CD8-positive, alpha-beta memory T cell (primary cell): ENCODE measurements at regions not wholly inside any gene's neighbourhood (a gene's known extent, or its start where the extent isn't known, plus 50 kb on each side); places are given as distances from the start of the nearest gene placed in this dataset.

Experiments
- CTCF ChIA-PET: fragments of 350-600 bp; sonication (Branson Sonifier 250); formaldehyde crosslinking; loops from one replicate; lab custom pipeline; 2021; ENCODE audit warnings: antibody characterized with exemption; lab: Charles Lee
- POLR2A ChIA-PET: fragments of 350-600 bp; sonication (Branson Sonifier 250); formaldehyde crosslinking; loops from one replicate; lab custom pipeline; 2021; ENCODE audit warnings: antibody characterized with exemption; lab: Charles Lee
- DNase-seq, 5 donors: peaks; one replicate each; pipeline versions ENCODE4 v3.0.0 to v3.0.0-alpha.2; 2020 to 2022; ENCODE audit warnings: mixed read lengths in 1 of 5
- H3K27ac ChIP-seq: one replicate; pipeline ENCODE4 v1.7.0; 2013; ENCODE audit warnings: low read depth, mild to moderate bottlenecking, low read length, moderate library complexity
- H3K27me3 ChIP-seq: 2 replicates; pipeline ENCODE4 v1.7.0; 2013; ENCODE audit warnings: low read length, mild to moderate bottlenecking; ENCODE audit not compliant: insufficient read depth, poor library complexity, severe bottlenecking
- H3K36me3 ChIP-seq: 2 replicates; pipeline ENCODE4 v1.7.0; 2013; ENCODE audit warnings: mild to moderate bottlenecking, low read length, moderate library complexity; ENCODE audit not compliant: insufficient read depth
- H3K4me1 ChIP-seq: 2 replicates; pipeline ENCODE4 v1.7.0; 2013; ENCODE audit warnings: mild to moderate bottlenecking, low read length, moderate library complexity; ENCODE audit not compliant: insufficient read depth
- H3K4me3 ChIP-seq: 2 replicates; pipeline ENCODE4 v1.7.0; 2013; ENCODE audit warnings: mild to moderate bottlenecking, low read length
- H3K9me3 ChIP-seq: 2 replicates; pipeline ENCODE4 v1.7.0; 2013; ENCODE audit warnings: mild to moderate bottlenecking, low read length
- H3K27ac Mint-ChIP-seq, 8 donors: one replicate each; pipeline ENCODE4 v1.8.0; 2020 to 2021; ENCODE audit warnings: mixed read lengths in 8 of 8, mild to moderate bottlenecking in 6 of 8, inconsistent platforms in 3 of 8, moderate library complexity in 3 of 8
- H3K27me3 Mint-ChIP-seq, 2 donors: one replicate each; pipeline ENCODE4 v1.8.0; 2020 to 2021; ENCODE audit warnings: mixed read lengths in 2 of 2, mild to moderate bottlenecking in 1 of 2, moderate library complexity in 1 of 2
- H3K36me3 Mint-ChIP-seq, 3 donors: one replicate each; pipeline ENCODE4 v1.8.0; 2020 to 2021; ENCODE audit warnings: mixed read lengths in 3 of 3, inconsistent platforms in 1 of 3, mild to moderate bottlenecking in 1 of 3
- H3K4me1 Mint-ChIP-seq, 3 donors: one replicate each; pipeline ENCODE4 v1.8.0; 2020 to 2021; ENCODE audit warnings: mixed read lengths in 3 of 3, inconsistent platforms in 1 of 3, mild to moderate bottlenecking in 1 of 3
- H3K4me3 Mint-ChIP-seq, 7 donors: one replicate each; pipeline ENCODE4 v1.8.0; 2020 to 2021; ENCODE audit warnings: mixed read lengths in 7 of 7, mild to moderate bottlenecking in 6 of 7, moderate library complexity in 4 of 7, inconsistent platforms in 2 of 7
- H3K9me3 Mint-ChIP-seq, 5 donors: one replicate each; pipeline ENCODE4 v1.8.0; 2020 to 2022; ENCODE audit warnings: mixed read lengths in 5 of 5, mild to moderate bottlenecking in 3 of 5, moderate library complexity in 2 of 5, inconsistent platforms in 1 of 5

GRCh38 chr12:11959117-11959823 lies 111.5 kb upstream of the BCL2L14 start:
- Histone ChIP-seq H3K9me3 (no peaks in the 10 kb centered on the region), H3K4me1 (no peaks in the 10 kb centered on the region), H3K27ac (no peak overlapping the region), H3K36me3 (no peaks in the 10 kb centered on the region), H3K27me3 (no peaks in the 10 kb centered on the region), H3K4me3 (no peak overlapping the region)
- Mint-ChIP-seq H3K4me3 (no peak overlapping the region), H3K27me3 (peaks cover 0 to 4% of the 10 kb centered on the region in 2 donors), H3K27ac (peak overlapping the region in 3 of 8 donors; percentile 23 to 79 (median 63)), H3K36me3 (peaks cover 0 to 5% (median 0%) of the 10 kb centered on the region in 3 donors), H3K4me1 (peaks cover 14 to 22% (median 18%) of the 10 kb centered on the region in 3 donors), H3K9me3 (no peaks in the 10 kb centered on the region)
- POLR2A ChIA-PET, result no interaction called here
- CTCF ChIA-PET, result no interaction called here
- no peak for DNase-seq

DNA sequence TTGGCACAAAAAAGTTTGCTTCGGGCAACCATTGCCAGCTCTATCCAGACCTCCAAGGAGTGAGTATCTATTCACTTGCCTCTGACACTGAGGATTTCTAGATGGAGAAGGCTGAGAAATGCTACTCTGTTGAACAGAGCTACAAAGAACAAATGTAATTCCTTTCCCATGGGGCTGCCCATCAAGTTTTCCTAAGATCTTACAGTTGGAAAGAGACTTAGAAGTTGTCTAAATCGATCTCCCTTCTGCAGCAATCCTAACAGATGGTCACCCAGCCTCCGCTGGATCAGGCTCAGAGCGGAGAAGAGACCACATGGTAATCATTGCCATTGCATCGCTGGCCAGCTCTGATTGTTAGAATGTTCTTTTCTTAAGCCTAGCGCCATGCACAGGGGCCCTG lies 110.1 kb upstream of the BCL2L14 start:
- DNase-seq, result no peak
- Histone ChIP-seq H3K36me3 (no peaks in the 10 kb centered on the region), H3K9me3 (no peaks in the 10 kb centered on the region), H3K27me3 (no peaks in the 10 kb centered on the region), H3K27ac (no peak overlapping the region), H3K4me3 (no peak overlapping the region), H3K4me1 (no peaks in the 10 kb centered on the region)
- POLR2A ChIA-PET, result no interaction called here
- Mint-ChIP-seq H3K4me1 (peaks cover 12 to 16% (median 12%) of the 10 kb centered on the region in 3 donors), H3K4me3 (no peak overlapping the region), H3K36me3 (peaks cover 0 to 5% (median 3%) of the 10 kb centered on the region in 3 donors), H3K9me3 (no peaks in the 10 kb centered on the region), H3K27ac (no peak overlapping the region), H3K27me3 (peaks cover 0 to 1% of the 10 kb centered on the region in 2 donors)
- CTCF ChIA-PET, result no interaction called here

- H3K27me3 Mint-ChIP-seq, result no peaks in the 10 kb centered on the region
- H3K27ac ChIP-seq, result no peak overlapping the region
- no peak overlapping the region for H3K4me3 Mint-ChIP-seq
- ChIA-PET CTCF (interaction anchor here (0.9 kb wide), 1 partner anchor 11 kb away, joined by 3 read pairs; no protein-coding TSS in a partner anchor), POLR2A (no interaction called here)
- H3K36me3 ChIP-seq, result no peaks in the 10 kb centered on the region
- H3K4me3 ChIP-seq, result no peak overlapping the region
- H3K9me3 ChIP-seq, result no peaks in the 10 kb centered on the region
- no peaks in the 10 kb centered on the region for H3K27me3 ChIP-seq
- peaks cover 12 to 16% (median 12%) of the 10 kb centered on the region in 3 donors for H3K4me1 Mint-ChIP-seq
- no peaks in the 10 kb centered on the region for H3K4me1 ChIP-seq
- no peak for DNase-seq
- peaks cover 0 to 5% (median 4%) of the 10 kb centered on the region in 3 donors for H3K36me3 Mint-ChIP-seq
- H3K9me3 Mint-ChIP-seq, result no peaks in the 10 kb centered on the region
- H3K27ac Mint-ChIP-seq, result no peak overlapping the region
Observed at GRCh38 chr12:11961686-11962085, 109.1 kb upstream of the BCL2L14 start.

- peak overlapping the region in 1 of 8 donors; percentile 91 for H3K27ac Mint-ChIP-seq
- Histone ChIP-seq H3K27ac (no peak overlapping the region), H3K27me3 (no peaks in the 10 kb centered on the region), H3K4me1 (no peaks in the 10 kb centered on the region), H3K36me3 (no peaks in the 10 kb centered on the region), H3K9me3 (no peaks in the 10 kb centered on the region), H3K4me3 (no peak overlapping the region)
- H3K4me3 Mint-ChIP-seq, result no peak overlapping the region
- peaks cover 0 to 1% of the 10 kb centered on the region in 2 donors for H3K27me3 Mint-ChIP-seq
- CTCF ChIA-PET, result no interaction called here
- POLR2A ChIA-PET, result no interaction called here
- no peaks in the 10 kb centered on the region for H3K9me3 Mint-ChIP-seq
- peaks cover 12 to 20% (median 14%) of the 10 kb centered on the region in 3 donors for H3K4me1 Mint-ChIP-seq
- H3K36me3 Mint-ChIP-seq, result peaks cover 0 to 5% (median 4%) of the 10 kb centered on the region in 3 donors
- DNase-seq, result no peak
Observed at GRCh38 chr12:11962860-11963259, 107.9 kb upstream of the BCL2L14 start.

GRCh38 chr12:11963841-11964471 lies 106.8 kb upstream of the BCL2L14 start:
- Histone ChIP-seq H3K4me1 (no peaks in the 10 kb centered on the region), H3K27ac (no peak overlapping the region), H3K36me3 (no peaks in the 10 kb centered on the region), H3K27me3 (no peaks in the 10 kb centered on the region), H3K9me3 (no peaks in the 10 kb centered on the region), H3K4me3 (no peak overlapping the region)
- DNase-seq, result no peak
- Mint-ChIP-seq H3K9me3 (no peaks in the 10 kb centered on the region), H3K27me3 (peaks cover 0 to 2% of the 10 kb centered on the region in 2 donors), H3K4me3 (no peak overlapping the region), H3K36me3 (peaks cover 0 to 5% (median 4%) of the 10 kb centered on the region in 3 donors), H3K27ac (peak overlapping the region in 1 of 8 donors; percentile 13), H3K4me1 (peaks cover 3 to 9% (median 9%) of the 10 kb centered on the region in 3 donors)
- CTCF ChIA-PET, result interaction anchor here (1.7 kb wide), 1 partner anchor 16 kb away, joined by 5 read pairs; no protein-coding TSS in a partner anchor
- POLR2A ChIA-PET, result interaction anchor here (0.7 kb wide), 1 partner anchor 15 kb away, joined by 6 read pairs; no protein-coding TSS in a partner anchor

- Mint-ChIP-seq H3K27ac (no peak overlapping the region), H3K36me3 (peaks cover 0 to 8% (median 4%) of the 10 kb centered on the region in 3 donors), H3K4me1 (peaks cover 0 to 6% (median 4%) of the 10 kb centered on the region in 3 donors), H3K9me3 (no peaks in the 10 kb centered on the region), H3K4me3 (no peak overlapping the region), H3K27me3 (peaks cover 0 to 4% of the 10 kb centered on the region in 2 donors)
- H3K27ac ChIP-seq, result no peak overlapping the region
- ChIA-PET POLR2A (no interaction called here), CTCF (interaction anchor here (1.7 kb wide), 1 partner anchor 17 kb away, joined by 5 read pairs; no protein-coding TSS in a partner anchor)
- no peak for DNase-seq
- no peaks in the 10 kb centered on the region for H3K4me1 ChIP-seq
- H3K27me3 ChIP-seq, result no peaks in the 10 kb centered on the region
- no peaks in the 10 kb centered on the region for H3K9me3 ChIP-seq
- H3K4me3 ChIP-seq, result no peak overlapping the region
- H3K36me3 ChIP-seq, result no peaks in the 10 kb centered on the region
Observed at GRCh38 chr12:11965258-11965910, 105.4 kb upstream of the BCL2L14 start.

DNA sequence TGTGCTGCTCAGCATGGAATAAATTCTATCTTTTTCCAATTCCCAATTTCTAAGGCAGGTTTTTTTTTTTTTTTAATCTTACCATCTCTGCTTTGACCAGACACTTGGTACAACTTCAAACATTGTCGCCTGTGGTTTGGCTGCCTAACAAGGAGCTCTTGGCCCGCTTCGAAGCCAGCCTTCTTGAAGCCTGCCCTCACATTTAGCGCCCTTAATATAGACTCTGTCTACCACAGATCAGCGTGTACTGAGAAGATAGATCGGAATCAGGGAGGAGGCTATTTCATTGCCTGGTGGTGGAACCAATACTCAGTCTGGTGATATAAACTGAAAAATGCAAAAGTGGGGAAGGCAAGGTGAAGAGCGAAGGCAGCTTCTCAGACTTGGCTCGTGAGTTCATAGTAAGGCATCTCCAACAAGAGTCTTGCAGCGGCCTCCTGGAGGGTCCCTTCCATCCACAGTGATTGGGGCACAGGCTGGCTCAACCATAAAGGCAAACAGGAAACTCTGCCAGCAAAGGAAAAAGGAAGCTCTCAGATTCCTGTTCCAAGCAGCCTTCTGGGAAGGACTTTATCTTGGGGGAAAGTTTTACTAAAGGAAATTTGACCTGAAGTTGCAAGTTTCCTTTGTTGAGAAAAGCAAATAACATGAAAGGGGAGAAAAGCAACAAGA lies 103.2 kb upstream of the BCL2L14 start:
- DNase-seq, result no peak
- no peaks in the 10 kb centered on the region for H3K9me3 ChIP-seq
- Mint-ChIP-seq H3K9me3 (peaks cover 0 to 2% (median 0%) of the 10 kb centered on the region in 5 donors), H3K27me3 (peaks cover 0 to 4% of the 10 kb centered on the region in 2 donors), H3K4me1 (peaks cover 0 to 6% (median 4%) of the 10 kb centered on the region in 3 donors), H3K27ac (peak overlapping the region in 4 of 8 donors; percentile 12 to 78 (median 44)), H3K4me3 (no peak overlapping the region), H3K36me3 (peaks cover 0 to 11% (median 4%) of the 10 kb centered on the region in 3 donors)
- H3K27me3 ChIP-seq, result no peaks in the 10 kb centered on the region
- H3K36me3 ChIP-seq, result no peaks in the 10 kb centered on the region
- no peak overlapping the region for H3K4me3 ChIP-seq
- H3K27ac ChIP-seq, result no peak overlapping the region
- H3K4me1 ChIP-seq, result no peaks in the 10 kb centered on the region
- ChIA-PET CTCF (no interaction called here), POLR2A (no interaction called here)
